H1 (cell line): ENCODE measurements at regions not wholly inside any gene's neighbourhood (a gene's known extent, or its start where the extent isn't known, plus 50 kb on each side); places are given as distances from the start of the nearest gene placed in this dataset.

ENCODE experiments used
- CTCF ChIA-PET: fragments of 300-600 bp; sonication (Branson Sonifier 250); formaldehyde crosslinking; loops from one replicate; lab custom pipeline; 2021; ENCODE audit not compliant: partially characterized antibody; lab: Charles Lee
- POLR2A ChIA-PET: fragments of 300-600 bp; sonication (Branson Sonifier 250); formaldehyde crosslinking; loops from one replicate; lab custom pipeline; 2021; ENCODE audit warnings: inconsistent platforms; ENCODE audit not compliant: partially characterized antibody; lab: Charles Lee
- DNase-seq, 2 experiments: peaks; one replicate each; pipeline versions ENCODE4 v3.0.0 to v3.0.0-alpha.2; 2010 to 2022; ENCODE audit warnings: low spot score in 2 of 2, low read depth in 1 of 2, mixed read lengths in 1 of 2
- FAIRE-seq: peaks from 2 replicates; lab custom pipeline; 2011; peaks lifted over from hg19 to GRCh38; lab: Jason Lieb, UNC
- H2AFZ ChIP-seq: 2 replicates; pipeline ENCODE4 v1.8.1; 2012; ENCODE audit warnings: low read length, inconsistent platforms
- H2AK5ac ChIP-seq: 2 replicates; pipeline ENCODE4 v1.6.1; 2013; ENCODE audit warnings: low read depth, low read length
- H2BK120ac ChIP-seq: replicated peaks from 2 replicates; pipeline ENCODE3; 2013; ENCODE audit warnings: low read depth, low read length, inconsistent platforms
- H2BK12ac ChIP-seq: 2 replicates; pipeline ENCODE4 v1.6.1; 2013; ENCODE audit warnings: low read depth, low read length
- H2BK15ac ChIP-seq: 2 replicates; pipeline ENCODE4 v1.6.1; 2013; ENCODE audit warnings: low read length
- H2BK20ac ChIP-seq: 2 replicates; pipeline ENCODE4 v1.6.1; 2013; ENCODE audit warnings: low read length
- H2BK5ac ChIP-seq: 2 replicates; pipeline ENCODE4 v1.6.1; 2013; ENCODE audit warnings: low read depth, low read length
- H3K14ac ChIP-seq: 2 replicates; pipeline ENCODE4 v1.6.1; 2013; ENCODE audit warnings: inconsistent platforms; ENCODE audit not compliant: insufficient read length
- H3K18ac ChIP-seq: 2 replicates; pipeline ENCODE4 v1.6.1; 2013; ENCODE audit warnings: low read length; ENCODE audit errors: extremely low read depth
- H3K23ac ChIP-seq: 2 replicates; pipeline ENCODE4 v1.6.1; 2013; ENCODE audit warnings: inconsistent platforms; ENCODE audit not compliant: insufficient read length
- H3K23me2 ChIP-seq: 2 replicates; pipeline ENCODE4 v1.6.1; 2013; ENCODE audit warnings: low read depth, low read length
- H3K27ac ChIP-seq: 2 replicates; pipeline ENCODE4 v1.6.1; 2011; ENCODE audit warnings: low read depth, low read length, inconsistent platforms
- H3K27me3 ChIP-seq, 4 experiments: replicated peaks in 1 of 4; 1 replicate in 1 of 4; 2 replicates in 3 of 4; pipeline versions ENCODE4 v1.6.1 to v1.8.1; 2011 to 2013; ENCODE audit warnings: low read length in 3 of 4, mild to moderate bottlenecking in 3 of 4, inconsistent platforms in 2 of 4, mixed read lengths in 2 of 4, moderate library complexity in 1 of 4; ENCODE audit not compliant: control insufficient read depth in 3 of 4, insufficient read depth in 3 of 4; ENCODE audit errors: extremely low read depth in 1 of 4
- H3K36me3 ChIP-seq, 4 experiments: 2 replicates each; pipeline versions ENCODE4 v1.6.1 to v1.8.1; 2011 to 2013; ENCODE audit warnings: mild to moderate bottlenecking in 4 of 4, low read length in 3 of 4, moderate library complexity in 2 of 4, control low read depth in 1 of 4, inconsistent platforms in 1 of 4; ENCODE audit not compliant: insufficient read depth in 4 of 4, control insufficient read depth in 2 of 4
- H3K4ac ChIP-seq: replicated peaks from 2 replicates; pipeline ENCODE3; 2013; ENCODE audit warnings: low read length, low read depth, mixed read lengths, inconsistent platforms; ENCODE audit not compliant: insufficient read length
- H3K4me1 ChIP-seq, 4 experiments: replicated peaks in 1 of 4; 1 replicate in 1 of 4; 2 replicates in 3 of 4; pipeline versions ENCODE4 v1.6.1 to v1.8.1; 2011 to 2013; ENCODE audit warnings: low read length in 3 of 4, inconsistent platforms in 2 of 4, mixed read lengths in 1 of 4; ENCODE audit not compliant: insufficient read depth in 4 of 4, control insufficient read depth in 3 of 4
- H3K4me2 ChIP-seq, 2 experiments: 2 replicates each; pipeline versions ENCODE4 v1.6.1 to v1.8.1; 2011 to 2013; ENCODE audit warnings: low read depth in 2 of 2, low read length in 2 of 2, control low read depth in 1 of 2, inconsistent platforms in 1 of 2, mild to moderate bottlenecking in 1 of 2; ENCODE audit not compliant: insufficient read depth in 1 of 2
- H3K4me3 ChIP-seq, 4 experiments: fragments of 200-600, 300-600 bp in 1 of 4; sonication (generic), shearing (Covaris generic), sonication (Bioruptor Twin) in 1 of 4; 2 replicates each; pipeline versions ENCODE4 v1.5.1 to v1.8.1; 2011 to 2016; ENCODE audit warnings: low read length in 4 of 4, low read depth in 3 of 4, control low read depth in 2 of 4, inconsistent platforms in 2 of 4, mild to moderate bottlenecking in 2 of 4, mixed read lengths in 1 of 4, moderate library complexity in 1 of 4; ENCODE audit not compliant: insufficient read depth in 2 of 4; ENCODE audit errors: extremely low read depth in 1 of 4
- H3K56ac ChIP-seq: replicated peaks from 2 replicates; pipeline ENCODE3; 2013; ENCODE audit warnings: low read depth, mild to moderate bottlenecking, mixed read lengths, low read length, inconsistent platforms; ENCODE audit not compliant: insufficient read length
- H3K79me1 ChIP-seq: 2 replicates; pipeline ENCODE4 v1.6.1; 2013; ENCODE audit warnings: low read depth, low read length, control low read depth
- H3K79me2 ChIP-seq, 2 experiments: 2 replicates each; pipeline versions ENCODE4 v1.6.1 to v1.8.1; 2012 to 2013; ENCODE audit warnings: low read length in 2 of 2, mild to moderate bottlenecking in 2 of 2, inconsistent platforms in 1 of 2; ENCODE audit not compliant: insufficient read depth in 2 of 2, control insufficient read depth in 1 of 2
- H3K9ac ChIP-seq, 4 experiments: replicated peaks in 1 of 4; 1 replicate in 1 of 4; 2 replicates in 3 of 4; pipeline versions ENCODE4 v1.6.1 to v1.8.1; 2011 to 2013; ENCODE audit warnings: low read depth in 3 of 4, low read length in 3 of 4, control low read depth in 2 of 4, mild to moderate bottlenecking in 2 of 4, moderate library complexity in 2 of 4, inconsistent platforms in 1 of 4; ENCODE audit errors: extremely low read depth in 1 of 4
- H3K9me3 ChIP-seq, 2 experiments: 2 replicates each; pipeline versions ENCODE4 v1.6.1 to v1.8.1; 2012 to 2013; ENCODE audit warnings: mild to moderate bottlenecking in 2 of 2, moderate library complexity in 2 of 2, control low read depth in 1 of 2, inconsistent platforms in 1 of 2, low read depth in 1 of 2, low read length in 1 of 2, mixed read lengths in 1 of 2; ENCODE audit not compliant: insufficient read depth in 2 of 2
- H4K20me1 ChIP-seq, 2 experiments: replicated peaks in 1 of 2; 2 replicates each; pipeline versions ENCODE3 to v1.8.1; 2011 to 2013; ENCODE audit warnings: inconsistent platforms in 2 of 2, low read length in 2 of 2, mild to moderate bottlenecking in 1 of 2; ENCODE audit not compliant: insufficient read depth in 2 of 2, control insufficient read depth in 1 of 2
- H4K5ac ChIP-seq: 2 replicates; pipeline ENCODE4 v1.6.1; 2013; ENCODE audit warnings: low read length, low read depth, mixed read lengths, inconsistent platforms; ENCODE audit not compliant: insufficient read length
- H4K8ac ChIP-seq: 2 replicates; pipeline ENCODE4 v1.8.0; 2013; ENCODE audit warnings: mild to moderate bottlenecking, moderate library complexity, low read length, inconsistent platforms; ENCODE audit not compliant: insufficient read depth; ENCODE audit errors: extremely low read depth
- H4K91ac ChIP-seq: replicated peaks from 2 replicates; pipeline ENCODE3; 2013; ENCODE audit warnings: low read length, mixed read lengths, inconsistent platforms; ENCODE audit not compliant: insufficient read length
- CHD2 ChIP-seq: IDR thresholded peaks from 2 replicates; pipeline ENCODE4 v1.6.1; 2012; ENCODE audit warnings: low read length, improper control_type of control experiment
- HDAC6 ChIP-seq: IDR thresholded peaks from one replicate; pipeline ENCODE4 v1.7.1; 2012; ENCODE audit warnings: low read depth, mild to moderate bottlenecking, inconsistent platforms, low read length, moderate library complexity
- KDM1A ChIP-seq: fragments of 200-600, 300-600 bp; sonication (generic); IDR thresholded peaks from 2 replicates; pipeline ENCODE4 v1.7.1; 2016; ENCODE audit warnings: mild to moderate bottlenecking, low read length, borderline replicate concordance
- MAFK ChIP-seq: IDR thresholded peaks from 2 replicates; pipeline ENCODE4 v1.6.1; 2012; ENCODE audit warnings: low read depth, mild to moderate bottlenecking, improper control_type of control experiment, low read length
- SAP30 ChIP-seq: fragments of 300-600 bp; sonication (generic); IDR thresholded peaks from 2 replicates; pipeline ENCODE4 v1.7.1; 2012; ENCODE audit warnings: low read length, moderate library complexity, mild to moderate bottlenecking, inconsistent platforms; ENCODE audit not compliant: insufficient read depth, insufficient replicate concordance
- SP4 ChIP-seq: IDR thresholded peaks from 2 replicates; pipeline ENCODE4 v1.6.1; 2012; ENCODE audit warnings: low read length, inconsistent platforms
- WGBS, 2 experiments: shearing (Covaris generic) in 1 of 2; methylation state at CpG; one replicate each; pipeline versions ENCODE4 v1.1.6 to v1.1.7; 2013 to 2015; ENCODE audit warnings: low lambda C conversion rate in 2 of 2, mixed read lengths in 2 of 2, inconsistent platforms in 1 of 2, low coverage in 1 of 2, missing lambda C conversion rate in 1 of 2; ENCODE audit not compliant: insufficient replicate concordance in 2 of 2, insufficient coverage in 1 of 2, insufficient read length in 1 of 2; ENCODE audit errors: extremely low coverage in 1 of 2, missing lambda C conversion rate in 1 of 2; 5-methylcytosine and 5-hydroxymethylcytosine counted together

- WGBS, 2 experiments, result 100% methylated on average over 1 of the region's 1 CpG; no CpG with 5 or more reads in 1 of the 2 experiments
- CTCF ChIA-PET, result interaction anchor here (0.8 to 1.3 kb wide), 3 partner anchors 23 to 82 kb away, joined by 3 read pairs; no protein-coding TSS in a partner anchor
Measured at GRCh38 chr17:33373273-33373672, 80.2 kb upstream of the ASIC2 start.

More at GRCh38 chr17:33373273-33373672, 80.2 kb upstream of the ASIC2 start:
- no peak overlapping the region for H2BK15ac ChIP-seq
- H3K14ac ChIP-seq, result no peak overlapping the region
- no peak overlapping the region for H2BK12ac ChIP-seq
- no peaks in the 10 kb centered on the region for H4K20me1 ChIP-seq
- no peak overlapping the region for H3K18ac ChIP-seq
- H2BK5ac ChIP-seq, result no peak overlapping the region
- H3K9me3 ChIP-seq, result no peaks in the 10 kb centered on the region
- H3K27me3 ChIP-seq, result no peaks in the 10 kb centered on the region
- H4K8ac ChIP-seq, result no peak overlapping the region
- no peak overlapping the region for H2AK5ac ChIP-seq
- no peak overlapping the region for H2AFZ ChIP-seq
- H3K4me1 ChIP-seq, result peaks cover 0 to 12% (median 4%) of the 10 kb centered on the region in 4 experiments; a peak in 3 of 7 replicates
- no peaks in the 10 kb centered on the region for H3K36me3 ChIP-seq
- H2BK20ac ChIP-seq, result no peak overlapping the region
- no peak overlapping the region for H3K27ac ChIP-seq
- FAIRE-seq (no peak), DNase-seq (no peak)
- no peak overlapping the region for H3K4me2 ChIP-seq
- H3K79me2 ChIP-seq, result no peaks in the 10 kb centered on the region
- H2BK120ac ChIP-seq, result no peak overlapping the region
- H3K4ac ChIP-seq, result no peak overlapping the region
- H4K5ac ChIP-seq, result no peak overlapping the region
- H3K9ac ChIP-seq, result no peak overlapping the region
- H3K23ac ChIP-seq, result no peak overlapping the region
- no peaks in the 10 kb centered on the region for H3K79me1 ChIP-seq
- H4K91ac ChIP-seq, result no peak overlapping the region
- no peak for TF ChIP-seq MAFK
- no peak for TF ChIP-seq HDAC6
- TF ChIP-seq SP4, result no peak
- TF ChIP-seq CHD2, result no peak
- no peak for TF ChIP-seq KDM1A
- no peak for TF ChIP-seq SAP30
- POLR2A ChIA-PET, result no interaction called here
- no peak overlapping the region for H3K4me3 ChIP-seq
- H3K56ac ChIP-seq, result no peak overlapping the region
- H3K23me2 ChIP-seq, result no peaks in the 10 kb centered on the region
